ENCODE measurements at regions not wholly inside any gene's neighbourhood (a gene's known extent, or its start where the extent isn't known, plus 50 kb on each side); places are given as distances from the start of the nearest gene placed in this dataset.

DNA sequence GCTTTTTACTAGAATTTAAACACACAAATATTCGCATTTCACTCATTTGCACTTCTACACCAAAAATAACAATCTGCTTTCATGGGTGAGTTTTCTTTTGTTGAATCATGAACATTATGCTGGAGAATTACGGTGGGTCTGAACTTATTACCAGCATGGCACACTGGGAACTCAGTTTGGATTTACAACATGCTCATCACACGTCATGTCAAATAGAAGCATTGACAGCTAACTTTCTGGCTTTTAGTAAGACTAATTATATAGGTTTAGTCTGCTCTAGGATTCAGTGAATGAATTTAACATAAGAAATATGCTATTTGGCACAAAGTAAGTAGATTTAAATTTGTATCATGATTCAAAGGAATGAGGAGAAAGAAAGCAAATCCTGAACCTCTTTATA, 290.4 kb downstream of the TMEM167A start:
- TF ChIP-seq CTCF (IDR thresholded peaks at IDR 0.05; ENCODE audit: insufficient read depth, low read length) (no peak), REST (IDR thresholded peaks at IDR 0.05; ENCODE audit: insufficient replicate concordance, low read depth) (no peak), POLR2AphosphoS5 (IDR thresholded peaks at IDR 0.05; ENCODE audit: low read depth) (no peak), GABPA (IDR thresholded peaks at IDR 0.05; ENCODE audit: low read depth) (no peak), SPI1 (IDR thresholded peaks at IDR 0.05; ENCODE audit: borderline replicate concordance, low read depth) (no peak)

All from HL-60 (cell line).